Fibroblast of pulmonary artery (primary cell): ENCODE measurements at regions not wholly inside any gene's neighbourhood (a gene's known extent, or its start where the extent isn't known, plus 50 kb on each side); places are given as distances from the start of the nearest gene placed in this dataset.
A peak's percentile ranks its signal among the peaks of the same experiment; 100 is the strongest.

Source experiments
- DNase-seq: peaks from one replicate; pipeline ENCODE4 v3.0.0-alpha.2; 2010; ENCODE audit warnings: low read depth
- H3K4me3 ChIP-seq: replicated peaks from 2 replicates; pipeline ENCODE4 v1.5.1; 2011; ENCODE audit warnings: low read depth, mild to moderate bottlenecking, control low read depth, low read length, moderate library complexity
- TF ChIP-seq, protein P1 (sequence below): IDR thresholded peaks from 2 replicates; pipeline ENCODE4 v1.5.1; 2011; ENCODE audit warnings: mild to moderate bottlenecking, control low read depth, low read length, inconsistent platforms; ENCODE audit errors: missing control alignments

DNA sequence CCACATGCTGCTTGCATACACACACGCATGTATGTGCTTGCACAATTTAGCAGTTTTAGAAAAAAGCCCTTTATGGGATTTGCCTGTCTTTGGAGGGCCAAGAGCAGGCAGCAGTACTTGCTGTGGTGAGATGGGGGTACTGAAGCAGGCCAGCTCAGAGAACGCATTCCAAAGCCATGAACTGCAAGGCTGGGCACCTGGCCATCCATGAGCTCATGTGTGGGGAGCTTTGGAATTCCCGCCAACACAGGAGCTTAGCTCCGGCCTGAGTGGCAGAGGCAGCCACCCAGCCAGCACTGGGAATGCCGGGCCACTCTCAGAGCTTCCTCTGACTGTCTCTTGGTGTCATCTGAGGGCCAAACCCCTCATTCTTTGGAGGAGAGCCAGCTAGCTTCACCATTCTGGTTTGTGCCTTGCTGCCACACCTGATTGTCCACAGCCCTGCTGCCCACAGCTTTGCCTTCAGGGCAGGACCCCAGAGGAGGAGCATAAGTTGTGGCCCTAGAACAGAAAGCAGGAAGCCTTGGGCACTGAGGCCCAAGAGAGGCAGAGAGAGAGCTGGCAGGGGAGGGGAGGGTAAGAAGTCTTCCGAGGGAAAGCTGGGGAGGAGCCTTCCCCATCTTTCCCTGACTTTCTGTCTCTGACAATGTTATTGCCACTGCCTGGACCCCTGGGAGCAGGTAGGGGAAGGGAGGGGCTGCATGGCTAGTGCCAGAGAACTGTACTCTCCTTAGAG lies 92.1 kb upstream of the POU3F1 start:
- H3K4me3 ChIP-seq, result no peak overlapping the region
- TF ChIP-seq, protein P1, sequence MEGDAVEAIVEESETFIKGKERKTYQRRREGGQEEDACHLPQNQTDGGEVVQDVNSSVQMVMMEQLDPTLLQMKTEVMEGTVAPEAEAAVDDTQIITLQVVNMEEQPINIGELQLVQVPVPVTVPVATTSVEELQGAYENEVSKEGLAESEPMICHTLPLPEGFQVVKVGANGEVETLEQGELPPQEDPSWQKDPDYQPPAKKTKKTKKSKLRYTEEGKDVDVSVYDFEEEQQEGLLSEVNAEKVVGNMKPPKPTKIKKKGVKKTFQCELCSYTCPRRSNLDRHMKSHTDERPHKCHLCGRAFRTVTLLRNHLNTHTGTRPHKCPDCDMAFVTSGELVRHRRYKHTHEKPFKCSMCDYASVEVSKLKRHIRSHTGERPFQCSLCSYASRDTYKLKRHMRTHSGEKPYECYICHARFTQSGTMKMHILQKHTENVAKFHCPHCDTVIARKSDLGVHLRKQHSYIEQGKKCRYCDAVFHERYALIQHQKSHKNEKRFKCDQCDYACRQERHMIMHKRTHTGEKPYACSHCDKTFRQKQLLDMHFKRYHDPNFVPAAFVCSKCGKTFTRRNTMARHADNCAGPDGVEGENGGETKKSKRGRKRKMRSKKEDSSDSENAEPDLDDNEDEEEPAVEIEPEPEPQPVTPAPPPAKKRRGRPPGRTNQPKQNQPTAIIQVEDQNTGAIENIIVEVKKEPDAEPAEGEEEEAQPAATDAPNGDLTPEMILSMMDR, result peak; percentile 31
- peak; percentile 94 for DNase-seq

DNA sequence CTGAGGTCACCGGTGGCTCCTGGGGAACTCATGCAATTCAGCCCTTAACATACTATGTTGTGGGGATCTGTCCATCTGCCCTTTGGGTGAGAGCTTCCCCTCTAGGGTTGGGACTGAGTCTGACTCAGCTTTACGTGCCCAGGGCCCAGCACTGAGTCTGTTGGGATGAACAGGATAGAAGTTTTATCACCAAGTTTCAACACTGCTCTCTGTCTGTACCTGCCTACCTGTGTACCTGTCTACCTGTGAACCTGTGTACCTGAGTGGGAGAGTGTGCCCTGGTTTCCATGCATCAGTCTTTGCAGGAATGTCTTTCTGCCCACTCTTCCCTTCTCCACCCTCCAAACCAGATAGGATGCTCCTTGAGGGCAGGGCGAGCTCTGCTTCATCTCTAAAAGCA lies 90.6 kb upstream of the POU3F1 start:
- no peak for DNase-seq
- TF ChIP-seq, protein P1, result no peak
- H3K4me3 ChIP-seq, result no peak overlapping the region

DNA sequence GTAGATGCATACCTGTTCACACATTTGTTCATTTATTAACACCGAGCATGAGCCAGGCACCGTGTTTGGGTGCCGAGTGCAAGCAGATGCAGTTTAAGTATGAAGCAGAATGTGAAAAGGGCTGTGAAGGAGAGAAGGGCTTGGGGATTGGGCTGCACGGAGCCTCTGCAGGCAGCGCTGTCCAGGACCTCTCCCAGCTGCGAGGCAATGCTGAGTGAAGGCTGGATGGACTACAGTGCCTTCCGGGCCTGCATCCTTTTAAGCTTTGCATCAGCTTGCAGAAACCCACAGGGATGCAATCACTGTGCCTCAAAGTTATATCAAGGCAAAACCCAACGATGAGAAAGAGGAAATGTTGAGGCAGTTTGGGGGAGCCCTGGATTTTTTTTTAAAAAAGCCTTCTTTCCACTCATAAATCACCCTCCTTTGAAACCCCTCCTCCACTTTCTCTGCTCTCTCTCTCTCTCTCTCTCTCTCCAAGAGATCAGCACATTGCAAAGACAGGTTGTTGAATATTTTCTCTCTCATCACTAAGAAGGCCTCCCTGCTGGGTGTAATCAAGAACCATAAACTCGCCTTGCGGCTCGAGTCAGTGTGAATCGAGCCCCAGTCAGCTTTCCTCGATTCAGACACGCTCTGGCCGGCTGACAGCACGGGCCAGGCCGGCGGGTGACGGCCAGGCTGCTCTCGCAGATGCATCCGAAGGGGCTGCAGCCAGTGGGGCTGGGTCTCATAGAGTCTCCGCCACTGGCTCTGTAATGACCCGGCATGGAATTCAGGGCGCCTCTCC lies 89.2 kb upstream of the POU3F1 start:
- no peak overlapping the region for H3K4me3 ChIP-seq
- no peak for DNase-seq
- TF ChIP-seq, protein P1, result no peak

DNA sequence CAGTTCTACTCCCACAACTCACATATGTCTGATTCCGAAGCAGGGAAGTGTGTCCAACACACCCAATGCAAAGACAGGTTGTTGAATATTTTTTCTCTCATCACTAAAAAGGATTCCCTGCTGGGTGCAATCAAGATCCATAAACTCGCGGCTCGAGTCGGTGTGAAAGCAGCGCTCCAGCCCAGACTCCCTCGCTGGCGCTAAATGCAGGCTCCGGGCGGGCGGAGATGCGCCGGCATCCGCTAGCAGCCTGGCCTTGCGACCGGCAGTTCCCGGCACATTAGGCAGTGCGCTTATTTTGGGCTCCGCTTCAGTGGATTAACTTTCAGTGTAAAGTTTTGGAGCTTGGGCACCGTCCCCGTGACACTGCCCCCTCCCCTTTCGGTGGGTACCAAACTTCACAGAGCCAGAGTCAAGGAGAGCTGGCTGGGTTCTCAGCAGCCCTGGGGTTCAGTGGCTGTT lies 87.7 kb upstream of the POU3F1 start:
- no peak overlapping the region for H3K4me3 ChIP-seq
- no peak for DNase-seq
- TF ChIP-seq, protein P1, result no peak

DNA sequence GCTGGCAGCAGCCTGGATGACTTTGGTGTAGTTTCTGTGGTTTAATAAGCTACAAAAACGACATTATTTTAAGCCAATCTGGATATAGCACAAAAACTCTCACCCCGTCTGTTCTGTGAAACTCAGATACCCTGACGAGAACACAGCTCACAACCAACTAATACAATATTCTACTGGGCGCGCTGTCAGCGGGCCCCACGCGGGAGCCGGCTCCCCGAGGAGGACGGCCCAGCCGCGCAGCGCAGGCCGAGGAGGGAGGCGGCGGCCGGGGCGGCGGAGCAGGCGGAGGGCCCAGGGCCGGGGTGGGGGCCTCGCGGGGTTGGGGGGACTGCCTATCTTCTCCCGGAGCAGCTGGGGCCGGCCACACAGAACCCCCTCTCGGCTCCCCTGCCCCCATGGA lies 87.2 kb upstream of the POU3F1 start:
- DNase-seq, result no peak
- TF ChIP-seq, protein P1, result no peak
- no peak overlapping the region for H3K4me3 ChIP-seq

DNA sequence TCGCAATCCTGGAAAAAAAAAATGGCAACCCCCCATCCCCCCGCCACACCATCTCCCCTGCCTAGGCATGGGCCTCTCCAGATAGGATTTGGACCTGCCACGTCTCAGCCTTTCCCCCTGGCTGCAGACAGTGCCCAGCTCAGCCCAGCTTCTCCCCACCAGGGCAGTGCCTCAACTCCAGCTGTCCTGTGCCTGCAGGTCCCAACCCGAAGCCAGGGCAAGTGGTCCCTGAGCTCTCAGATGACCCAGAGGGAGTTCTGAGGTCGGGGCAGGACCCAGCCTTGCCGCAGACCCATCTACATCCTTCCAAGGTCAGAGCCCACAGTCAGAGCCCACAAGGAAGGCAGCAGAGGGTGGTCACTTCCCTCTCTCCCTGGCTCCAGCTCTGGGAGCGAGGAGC lies 86.7 kb upstream of the POU3F1 start:
- TF ChIP-seq, protein P1, result no peak
- H3K4me3 ChIP-seq, result no peak overlapping the region
- no peak for DNase-seq

DNA sequence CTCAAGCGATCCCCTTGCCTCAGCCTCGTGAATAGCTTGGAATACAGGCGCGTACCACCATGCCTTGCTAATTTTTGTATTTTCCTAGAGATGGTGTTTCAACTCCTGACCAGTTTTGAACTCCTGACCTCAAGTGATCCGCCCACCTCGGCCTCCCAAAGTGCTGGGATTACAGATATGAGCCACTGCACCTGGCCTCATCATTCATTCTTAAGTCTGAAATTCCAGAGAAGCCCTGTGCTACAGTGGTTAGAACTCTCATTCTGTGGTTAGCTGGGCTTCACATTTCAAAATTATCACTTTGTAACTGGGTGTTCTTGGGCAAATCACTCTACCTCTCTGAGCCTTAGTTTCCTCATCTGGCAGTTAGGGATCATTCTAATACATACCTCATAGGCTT lies 86.1 kb upstream of the POU3F1 start:
- DNase-seq, result no peak
- no peak overlapping the region for H3K4me3 ChIP-seq
- TF ChIP-seq, protein P1, result no peak
